Panc1 (cell line): ENCODE measurements at regions not wholly inside any gene's neighbourhood (a gene's known extent, or its start where the extent isn't known, plus 50 kb on each side); places are given as distances from the start of the nearest gene placed in this dataset.

Source experiments
- POLR2AphosphoS5 ChIP-seq: IDR thresholded peaks from 2 replicates; pipeline ENCODE4 v1.6.1; 2012; ENCODE audit warnings: mild to moderate bottlenecking, low read depth, low read length, moderate library complexity
- SIN3A ChIP-seq: IDR thresholded peaks from 2 replicates; pipeline ENCODE4 v1.6.1; 2012; ENCODE audit warnings: low read depth, mild to moderate bottlenecking, low read length, moderate library complexity, borderline replicate concordance; ENCODE audit not compliant: insufficient read depth
- TCF7L2 ChIP-seq: IDR thresholded peaks from 2 replicates; pipeline ENCODE4 v1.6.1; 2011; ENCODE audit warnings: mild to moderate bottlenecking, low read depth, low read length, inconsistent platforms
- TF ChIP-seq, protein P1 (sequence below): fragments of 450-650 bp; IDR thresholded peaks from 2 replicates; pipeline ENCODE4 v1.5.1; 2017; ENCODE audit warnings: mild to moderate bottlenecking

DNA sequence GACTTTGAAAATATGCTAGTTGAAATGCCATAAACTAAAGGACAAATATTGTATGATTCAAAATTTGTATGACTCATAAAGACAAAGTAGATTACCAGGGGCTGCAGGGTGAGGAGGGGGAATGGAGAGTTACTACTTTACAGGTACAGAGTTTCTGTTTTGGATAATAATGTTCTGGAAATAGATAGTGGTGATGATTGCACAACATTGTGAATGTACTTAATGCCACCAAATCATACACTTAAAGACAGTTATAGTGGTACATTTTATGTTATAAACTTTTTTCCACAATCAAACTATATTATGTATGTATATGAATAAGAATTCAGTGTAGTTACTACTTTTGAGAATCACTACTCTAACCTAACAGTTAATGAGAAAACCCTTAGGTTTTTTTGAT lies 368.1 kb downstream of the ZFHX3 start:
- TF ChIP-seq, protein P1, sequence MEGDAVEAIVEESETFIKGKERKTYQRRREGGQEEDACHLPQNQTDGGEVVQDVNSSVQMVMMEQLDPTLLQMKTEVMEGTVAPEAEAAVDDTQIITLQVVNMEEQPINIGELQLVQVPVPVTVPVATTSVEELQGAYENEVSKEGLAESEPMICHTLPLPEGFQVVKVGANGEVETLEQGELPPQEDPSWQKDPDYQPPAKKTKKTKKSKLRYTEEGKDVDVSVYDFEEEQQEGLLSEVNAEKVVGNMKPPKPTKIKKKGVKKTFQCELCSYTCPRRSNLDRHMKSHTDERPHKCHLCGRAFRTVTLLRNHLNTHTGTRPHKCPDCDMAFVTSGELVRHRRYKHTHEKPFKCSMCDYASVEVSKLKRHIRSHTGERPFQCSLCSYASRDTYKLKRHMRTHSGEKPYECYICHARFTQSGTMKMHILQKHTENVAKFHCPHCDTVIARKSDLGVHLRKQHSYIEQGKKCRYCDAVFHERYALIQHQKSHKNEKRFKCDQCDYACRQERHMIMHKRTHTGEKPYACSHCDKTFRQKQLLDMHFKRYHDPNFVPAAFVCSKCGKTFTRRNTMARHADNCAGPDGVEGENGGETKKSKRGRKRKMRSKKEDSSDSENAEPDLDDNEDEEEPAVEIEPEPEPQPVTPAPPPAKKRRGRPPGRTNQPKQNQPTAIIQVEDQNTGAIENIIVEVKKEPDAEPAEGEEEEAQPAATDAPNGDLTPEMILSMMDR, result no peak
- TF ChIP-seq SIN3A (no peak), POLR2AphosphoS5 (no peak), TCF7L2 (no peak)
